Retinal pigment epithelial cell (primary cell): ENCODE measurements at regions not wholly inside any gene's neighbourhood (a gene's known extent, or its start where the extent isn't known, plus 50 kb on each side); places are given as distances from the start of the nearest gene placed in this dataset.

ENCODE experiments used
- DNase-seq: peaks from one replicate; pipeline ENCODE4 v3.0.0-alpha.2; 2010; ENCODE audit warnings: low read depth
- H3K4me3 ChIP-seq: 2 replicates; pipeline ENCODE4 v1.5.1; 2011; ENCODE audit warnings: mild to moderate bottlenecking, low read length, control low read depth, moderate library complexity
- TF ChIP-seq, protein P1 (sequence below): conservative IDR thresholded peaks from 2 replicates; pipeline ENCODE4 v1.5.1; 2011; ENCODE audit warnings: low read depth, low read length, control low read depth, inconsistent platforms

DNA sequence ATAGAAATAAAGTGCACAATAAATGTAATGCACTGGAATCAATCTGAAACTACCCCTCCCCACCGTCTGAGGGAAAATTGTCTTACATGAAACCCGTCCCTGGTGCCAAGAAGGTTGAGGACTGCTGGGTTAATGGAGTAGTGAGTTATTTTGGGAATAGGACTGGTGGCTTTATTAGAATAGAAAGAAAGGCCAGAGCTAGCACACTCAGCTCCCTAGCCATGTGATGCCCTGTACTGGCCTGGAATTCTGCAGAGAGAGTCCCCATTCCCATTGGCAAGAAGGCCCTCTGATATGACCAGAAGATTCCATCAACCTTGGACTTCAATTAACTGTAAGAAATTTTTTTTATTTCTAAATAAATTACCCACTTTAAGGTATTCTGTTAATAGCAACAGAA is 393.5 kb upstream of the PCDH9 start:
- no peak overlapping the region for H3K4me3 ChIP-seq
- DNase-seq, result no peak
- TF ChIP-seq, protein P1, sequence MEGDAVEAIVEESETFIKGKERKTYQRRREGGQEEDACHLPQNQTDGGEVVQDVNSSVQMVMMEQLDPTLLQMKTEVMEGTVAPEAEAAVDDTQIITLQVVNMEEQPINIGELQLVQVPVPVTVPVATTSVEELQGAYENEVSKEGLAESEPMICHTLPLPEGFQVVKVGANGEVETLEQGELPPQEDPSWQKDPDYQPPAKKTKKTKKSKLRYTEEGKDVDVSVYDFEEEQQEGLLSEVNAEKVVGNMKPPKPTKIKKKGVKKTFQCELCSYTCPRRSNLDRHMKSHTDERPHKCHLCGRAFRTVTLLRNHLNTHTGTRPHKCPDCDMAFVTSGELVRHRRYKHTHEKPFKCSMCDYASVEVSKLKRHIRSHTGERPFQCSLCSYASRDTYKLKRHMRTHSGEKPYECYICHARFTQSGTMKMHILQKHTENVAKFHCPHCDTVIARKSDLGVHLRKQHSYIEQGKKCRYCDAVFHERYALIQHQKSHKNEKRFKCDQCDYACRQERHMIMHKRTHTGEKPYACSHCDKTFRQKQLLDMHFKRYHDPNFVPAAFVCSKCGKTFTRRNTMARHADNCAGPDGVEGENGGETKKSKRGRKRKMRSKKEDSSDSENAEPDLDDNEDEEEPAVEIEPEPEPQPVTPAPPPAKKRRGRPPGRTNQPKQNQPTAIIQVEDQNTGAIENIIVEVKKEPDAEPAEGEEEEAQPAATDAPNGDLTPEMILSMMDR, result no peak

- H3K4me3 ChIP-seq, result peak overlapping the region; percentile 9
- TF ChIP-seq, protein P1, result no peak
- DNase-seq, result peak; percentile 27
Observed at GRCh38 chr13:67620665-67621064, 390.5 kb upstream of the PCDH9 start.

- peak; percentile 54 for DNase-seq
- H3K4me3 ChIP-seq, result no peak overlapping the region
- TF ChIP-seq, protein P1, result no peak
Observed at GRCh38 chr13:67619995-67620380, 389.9 kb upstream of the PCDH9 start.

DNA sequence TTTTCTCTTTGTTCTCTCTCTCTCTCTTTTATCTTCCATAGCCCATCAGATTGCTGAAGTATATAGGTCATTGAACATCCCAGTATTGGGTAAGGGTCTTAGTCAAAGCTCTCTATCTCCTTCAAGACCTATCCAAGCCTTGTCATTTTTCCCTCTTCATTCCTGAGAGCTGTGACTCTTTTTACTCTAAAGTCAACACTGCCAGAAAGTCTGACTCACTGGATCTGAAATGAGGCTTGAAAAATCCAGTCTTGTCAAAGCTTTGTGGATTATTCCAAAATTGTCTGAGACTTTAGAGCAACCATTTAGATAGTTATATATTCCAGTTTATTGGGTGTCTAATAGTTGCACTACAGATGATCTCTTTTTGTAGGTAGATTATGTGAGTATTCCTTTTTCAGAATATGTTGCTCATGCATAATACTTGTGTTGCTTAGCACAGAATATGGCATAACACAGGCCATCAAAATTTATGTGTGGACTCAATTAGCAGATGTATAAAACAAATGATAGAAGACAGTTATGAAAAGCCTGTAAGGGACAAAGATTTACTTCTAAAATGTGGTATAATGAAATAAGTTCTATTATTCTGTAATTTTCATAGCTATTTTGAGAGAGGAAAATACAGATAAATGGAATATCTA is 389.3 kb upstream of the PCDH9 start:
- DNase-seq, result no peak
- TF ChIP-seq, protein P1, result no peak

GRCh38 chr13:67614579-67614978 is 384.4 kb upstream of the PCDH9 start:
- DNase-seq, result no peak
- TF ChIP-seq, protein P1, result no peak
- no peak overlapping the region for H3K4me3 ChIP-seq

More for the DNA sequence above, 389.3 kb upstream of the PCDH9 start:
- no peak overlapping the region for H3K4me3 ChIP-seq

GRCh38 chr13:67614013-67614412 is 383.9 kb upstream of the PCDH9 start:
- TF ChIP-seq, protein P1, result no peak
- H3K4me3 ChIP-seq, result no peak overlapping the region
- DNase-seq, result no peak

- TF ChIP-seq, protein P1, result no peak
- no peak for DNase-seq
- no peak overlapping the region for H3K4me3 ChIP-seq
Observed at GRCh38 chr13:67588607-67589006, 358.5 kb upstream of the PCDH9 start.
